IPS DF 6.9 (cell line): ENCODE measurements at regions not wholly inside any gene's neighbourhood (a gene's known extent, or its start where the extent isn't known, plus 50 kb on each side); places are given as distances from the start of the nearest gene placed in this dataset.
"Not testable (repeated sequence)": the region's sequence is repeated elsewhere in the genome, so short reads cannot be mapped to it uniquely, and the experiment has no call there.

ENCODE experiments used
- DNase-seq: peaks from one replicate; pipeline ENCODE4 v3.0.0-alpha.2; 2013; ENCODE audit warnings: low read depth, low spot score
- H3K27ac ChIP-seq: one replicate; pipeline ENCODE4 v1.5.1; 2013; ENCODE audit warnings: low read length, control low read depth
- H3K27me3 ChIP-seq: 2 replicates; pipeline ENCODE4 v1.6.1; 2013; ENCODE audit warnings: mild to moderate bottlenecking, low read length; ENCODE audit not compliant: control insufficient read depth, insufficient read depth
- H3K36me3 ChIP-seq: 2 replicates; pipeline ENCODE4 v1.6.1; 2013; ENCODE audit warnings: low read length; ENCODE audit not compliant: control insufficient read depth, insufficient read depth
- H3K4me1 ChIP-seq: 2 replicates; pipeline ENCODE4 v1.6.1; 2013; ENCODE audit warnings: low read length; ENCODE audit not compliant: control insufficient read depth, insufficient read depth
- H3K4me3 ChIP-seq: 2 replicates; pipeline ENCODE4 v1.5.1; 2013; ENCODE audit warnings: mild to moderate bottlenecking, low read length
- H3K9me3 ChIP-seq: 2 replicates; pipeline ENCODE4 v1.6.1; 2013; ENCODE audit warnings: low read length, inconsistent platforms; ENCODE audit not compliant: control insufficient read depth, insufficient read depth
- WGBS: extraction: QIAGEN DNeasy Blood & Tissue Kit; methylation state at CpG from one replicate; pipeline ENCODE4 v1.1.7; 2013; ENCODE audit warnings: mixed read lengths, missing lambda C conversion rate; ENCODE audit not compliant: insufficient read length, insufficient coverage; 5-methylcytosine and 5-hydroxymethylcytosine counted together

DNA sequence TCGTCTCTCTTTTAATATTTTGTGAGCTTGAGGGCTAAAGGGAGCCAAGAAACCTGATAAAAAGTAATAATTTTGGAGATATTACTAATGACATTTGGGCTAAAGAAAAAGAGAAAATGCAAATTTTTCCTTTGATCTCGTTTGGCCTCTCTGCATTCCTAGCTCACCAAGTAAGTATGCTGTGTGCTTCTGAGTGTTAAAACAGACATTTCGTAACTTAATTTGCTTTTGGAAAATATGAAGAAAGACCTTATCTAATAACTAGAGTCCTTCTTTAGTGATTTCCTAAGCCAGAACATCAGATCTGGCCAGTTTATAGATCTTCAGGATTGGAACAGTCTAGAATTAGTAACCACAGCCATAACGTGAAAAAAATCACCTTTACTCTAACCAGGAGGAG is 872.9 kb upstream of the SLC35B3 start:
- WGBS: no CpG with 5 or more reads among the region's 4 CpGs
- no peak for DNase-seq
- Histone ChIP-seq H3K9me3 (no peaks in the 10 kb centered on the region), H3K4me1 (no peaks in the 10 kb centered on the region), H3K4me3 (no peak overlapping the region), H3K36me3 (no peaks in the 10 kb centered on the region), H3K27ac (no peak overlapping the region), H3K27me3 (no peaks in the 10 kb centered on the region)

GRCh38 chr6:9307786-9308185 is 872.4 kb upstream of the SLC35B3 start:
- H3K9me3 ChIP-seq: no peaks in the 10 kb centered on the region
- DNase-seq: no peak
- H3K4me1 ChIP-seq: no peaks in the 10 kb centered on the region
- no peak overlapping the region for H3K27ac ChIP-seq
- H3K27me3 ChIP-seq: no peaks in the 10 kb centered on the region
- WGBS: no CpG with 5 or more reads among the region's 2 CpGs
- no peaks in the 10 kb centered on the region for H3K36me3 ChIP-seq
- no peak overlapping the region for H3K4me3 ChIP-seq

- no peak for DNase-seq
- Histone ChIP-seq H3K27me3 (no peaks in the 10 kb centered on the region), H3K4me1 (no peaks in the 10 kb centered on the region), H3K36me3 (no peaks in the 10 kb centered on the region), H3K27ac (no peak overlapping the region), H3K9me3 (no peaks in the 10 kb centered on the region), H3K4me3 (no peak overlapping the region)
- no CpG with 5 or more reads among the region's 3 CpGs for WGBS
Measured at GRCh38 chr6:9307187-9307586, 871.8 kb upstream of the SLC35B3 start.

DNA sequence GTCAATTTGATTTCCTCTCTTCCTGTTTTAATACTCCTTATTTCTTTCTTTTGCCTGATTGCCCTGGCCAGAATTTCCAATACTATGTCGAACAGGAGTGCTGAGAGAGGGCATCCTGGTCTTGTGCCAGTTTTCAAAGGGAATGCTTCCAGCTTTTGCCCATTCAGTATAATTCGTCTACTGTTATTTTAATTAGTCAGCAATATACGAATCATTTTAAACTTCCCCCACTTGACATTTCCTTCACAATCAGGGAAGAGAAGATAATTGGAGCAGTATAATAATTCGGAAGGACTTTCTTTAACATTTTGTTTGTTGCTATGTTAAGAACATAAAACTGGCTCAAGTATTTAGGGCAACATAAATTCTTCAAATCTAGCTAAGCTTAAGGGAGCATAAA is 860.3 kb upstream of the SLC35B3 start:
- Histone ChIP-seq H3K4me3 (no peak overlapping the region), H3K36me3 (no peaks in the 10 kb centered on the region), H3K9me3 (no peaks in the 10 kb centered on the region), H3K4me1 (no peaks in the 10 kb centered on the region), H3K27me3 (no peaks in the 10 kb centered on the region), H3K27ac (no peak overlapping the region)
- WGBS: no CpG with 5 or more reads among the region's 4 CpGs
- no peak for DNase-seq

GRCh38 chr6:9292975-9293374 is 857.6 kb upstream of the SLC35B3 start:
- H3K27me3 ChIP-seq: no peaks in the 10 kb centered on the region
- H3K27ac ChIP-seq: no peak overlapping the region
- DNase-seq: no peak
- peaks cover 2% of the 10 kb centered on the region; the same call in 1 of the 2 replicates for H3K4me1 ChIP-seq
- H3K4me3 ChIP-seq: no peak overlapping the region
- no peaks in the 10 kb centered on the region for H3K36me3 ChIP-seq
- no CpG with 5 or more reads among the region's 3 CpGs for WGBS
- no peaks in the 10 kb centered on the region for H3K9me3 ChIP-seq

- WGBS: no CpG with 5 or more reads among the region's 32 CpGs
- not testable (repeated sequence) for H3K27ac ChIP-seq, H3K27me3 ChIP-seq, H3K4me3 ChIP-seq, H3K4me1 ChIP-seq, H3K36me3 ChIP-seq, H3K9me3 ChIP-seq, DNase-seq
Measured at GRCh38 chr6:9290342-9290741, 855.0 kb upstream of the SLC35B3 start.

GRCh38 chr6:9272671-9273070 is 837.3 kb upstream of the SLC35B3 start:
- H3K36me3 ChIP-seq: no peaks in the 10 kb centered on the region
- H3K4me1 ChIP-seq: no peaks in the 10 kb centered on the region
- no peaks in the 10 kb centered on the region for H3K27me3 ChIP-seq
- no peak for DNase-seq
- H3K4me3 ChIP-seq: no peak overlapping the region
- no peak overlapping the region for H3K27ac ChIP-seq
- H3K9me3 ChIP-seq: no peaks in the 10 kb centered on the region

GRCh38 chr6:9266741-9267140 is 831.4 kb upstream of the SLC35B3 start:
- Histone ChIP-seq H3K4me1 (no peaks in the 10 kb centered on the region), H3K36me3 (no peaks in the 10 kb centered on the region), H3K9me3 (no peaks in the 10 kb centered on the region), H3K4me3 (no peak overlapping the region), H3K27me3 (no peaks in the 10 kb centered on the region), H3K27ac (no peak overlapping the region)
- DNase-seq: no peak
- WGBS: no CpG with 5 or more reads among the region's 1 CpG

DNA sequence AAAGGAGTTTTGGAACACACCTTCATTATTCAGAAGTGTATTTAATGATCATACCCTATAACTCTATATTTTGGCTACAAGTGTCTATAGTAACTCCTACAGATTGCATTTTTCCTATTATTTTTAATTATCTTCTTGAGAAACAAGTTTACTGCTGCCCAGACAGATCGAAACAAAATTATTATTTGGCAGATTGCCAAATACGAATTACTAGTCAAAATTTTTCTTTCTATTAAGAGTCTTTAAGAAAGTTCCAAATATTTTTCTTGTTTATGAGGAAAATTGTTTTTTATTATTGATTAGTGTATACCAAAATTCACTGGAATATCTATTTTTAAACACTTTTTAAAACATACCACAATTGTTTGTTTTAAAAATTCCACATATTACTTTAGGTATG is 821.9 kb upstream of the SLC35B3 start:
- Histone ChIP-seq H3K27ac (no peak overlapping the region), H3K36me3 (no peaks in the 10 kb centered on the region), H3K4me1 (no peaks in the 10 kb centered on the region), H3K9me3 (peaks cover 3% of the 10 kb centered on the region; the same call in 1 of the 2 replicates), H3K4me3 (no peak overlapping the region), H3K27me3 (no peaks in the 10 kb centered on the region)
- DNase-seq: no peak
- WGBS: no CpG with 5 or more reads among the region's 2 CpGs

DNA sequence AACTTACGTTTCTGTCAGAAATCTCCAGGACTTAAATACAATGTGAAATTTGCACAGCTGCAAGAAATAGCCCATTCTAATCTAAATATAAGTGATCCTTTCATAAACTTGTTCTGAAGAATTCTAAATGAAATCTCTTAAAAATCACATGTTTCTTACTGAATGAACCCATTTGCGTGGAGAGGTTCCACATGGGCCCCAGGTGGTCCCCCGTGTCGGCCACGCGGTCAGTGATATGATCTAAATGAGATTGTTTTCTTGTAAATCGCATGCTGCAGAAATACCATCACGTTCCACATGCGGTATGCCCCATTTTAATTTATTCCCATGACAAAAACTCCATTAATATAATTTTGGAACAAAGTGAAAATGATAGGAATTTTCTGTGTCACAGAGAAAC is 818.9 kb upstream of the SLC35B3 start:
- no peaks in the 10 kb centered on the region for H3K36me3 ChIP-seq
- H3K4me1 ChIP-seq: no peaks in the 10 kb centered on the region
- no peak for DNase-seq
- no peak overlapping the region for H3K4me3 ChIP-seq
- no peak overlapping the region for H3K27ac ChIP-seq
- whole genome bisulfite sequencing: no CpG with 5 or more reads among the region's 9 CpGs
- H3K27me3 ChIP-seq: no peaks in the 10 kb centered on the region
- no peaks in the 10 kb centered on the region for H3K9me3 ChIP-seq

DNA sequence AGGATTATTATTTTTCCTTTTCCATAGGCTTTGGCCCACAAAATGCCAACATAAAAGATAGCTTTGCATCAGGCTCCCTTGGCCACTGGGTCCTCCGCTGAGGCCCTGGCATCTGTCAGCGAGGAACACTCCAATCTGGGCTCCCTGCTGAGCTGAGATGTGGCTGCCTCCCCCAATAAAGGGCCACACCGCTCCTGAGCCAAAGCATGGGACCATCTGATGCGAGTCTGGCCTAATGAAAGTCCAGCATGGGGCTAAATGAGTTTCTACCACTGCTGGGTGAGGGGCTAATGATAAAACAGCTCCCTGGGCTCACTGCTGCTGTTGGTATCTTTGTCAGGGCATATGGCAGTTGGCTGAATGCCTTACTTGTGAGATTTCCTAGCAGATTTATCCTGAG is 817.5 kb upstream of the SLC35B3 start:
- Histone ChIP-seq H3K4me3 (no peak overlapping the region), H3K36me3 (no peaks in the 10 kb centered on the region), H3K27me3 (no peaks in the 10 kb centered on the region), H3K9me3 (no peaks in the 10 kb centered on the region), H3K4me1 (no peaks in the 10 kb centered on the region), H3K27ac (no peak overlapping the region)
- no peak for DNase-seq
- WGBS: no CpG with 5 or more reads among the region's 4 CpGs
